Lower leg skin (tissue), 3 donors: ENCODE measurements at regions not wholly inside any gene's neighbourhood (a gene's known extent, or its start where the extent isn't known, plus 50 kb on each side); places are given as distances from the start of the nearest gene placed in this dataset.

ENCODE experiments used
- POLR2A ChIP-seq, 2 donors: fragments of 450-650 bp; IDR thresholded peaks; one replicate each; pipeline ENCODE4 v1.6.1; 2016 to 2017; ENCODE audit warnings: antibody characterized with exemption in 2 of 2, mild to moderate bottlenecking in 1 of 2, moderate library complexity in 1 of 2
- TF ChIP-seq, protein P1 (sequence below), 3 donors: fragments of 450-650 bp; IDR thresholded peaks; one replicate each; pipeline ENCODE4 v1.5.1; 2016; ENCODE audit warnings: antibody characterized with exemption in 3 of 3, mild to moderate bottlenecking in 3 of 3, moderate library complexity in 2 of 3

- TF ChIP-seq POLR2A (IDR thresholded peaks at IDR 0.05), result no peak
- TF ChIP-seq, protein P1, sequence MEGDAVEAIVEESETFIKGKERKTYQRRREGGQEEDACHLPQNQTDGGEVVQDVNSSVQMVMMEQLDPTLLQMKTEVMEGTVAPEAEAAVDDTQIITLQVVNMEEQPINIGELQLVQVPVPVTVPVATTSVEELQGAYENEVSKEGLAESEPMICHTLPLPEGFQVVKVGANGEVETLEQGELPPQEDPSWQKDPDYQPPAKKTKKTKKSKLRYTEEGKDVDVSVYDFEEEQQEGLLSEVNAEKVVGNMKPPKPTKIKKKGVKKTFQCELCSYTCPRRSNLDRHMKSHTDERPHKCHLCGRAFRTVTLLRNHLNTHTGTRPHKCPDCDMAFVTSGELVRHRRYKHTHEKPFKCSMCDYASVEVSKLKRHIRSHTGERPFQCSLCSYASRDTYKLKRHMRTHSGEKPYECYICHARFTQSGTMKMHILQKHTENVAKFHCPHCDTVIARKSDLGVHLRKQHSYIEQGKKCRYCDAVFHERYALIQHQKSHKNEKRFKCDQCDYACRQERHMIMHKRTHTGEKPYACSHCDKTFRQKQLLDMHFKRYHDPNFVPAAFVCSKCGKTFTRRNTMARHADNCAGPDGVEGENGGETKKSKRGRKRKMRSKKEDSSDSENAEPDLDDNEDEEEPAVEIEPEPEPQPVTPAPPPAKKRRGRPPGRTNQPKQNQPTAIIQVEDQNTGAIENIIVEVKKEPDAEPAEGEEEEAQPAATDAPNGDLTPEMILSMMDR (IDR thresholded peaks at IDR 0.05), result no peak
These were observed 107.9 kb upstream of the DAP start for GRCh38 chr5:10868956-10869355.
